Adrenal gland (tissue), 5 donors: ENCODE measurements at regions not wholly inside any gene's neighbourhood (a gene's known extent, or its start where the extent isn't known, plus 50 kb on each side); places are given as distances from the start of the nearest gene placed in this dataset.

Experiments used
- POLR2A ChIP-seq, 2 donors: fragments of 450-650 bp; IDR thresholded peaks; one replicate each; pipeline ENCODE4 v1.6.1; 2017; ENCODE audit warnings: antibody characterized with exemption in 2 of 2, mild to moderate bottlenecking in 2 of 2, moderate library complexity in 1 of 2
- TF ChIP-seq, protein P1 (sequence below), 6 experiments: fragments of 450-650 bp in 4 of 6; fragments of 200-600 bp in 2 of 6; sonication (generic) in 1 of 6; IDR thresholded peaks; 1 replicate in 5 of 6; 2 replicates in 1 of 6; pipeline versions ENCODE4 v1.5.1 to v1.8.0; 2016 to 2021; ENCODE audit warnings: antibody characterized with exemption in 6 of 6, mild to moderate bottlenecking in 2 of 6, moderate library complexity in 1 of 6
- donor health status: DM: no; HTN: no; CAD: no.

DNA sequence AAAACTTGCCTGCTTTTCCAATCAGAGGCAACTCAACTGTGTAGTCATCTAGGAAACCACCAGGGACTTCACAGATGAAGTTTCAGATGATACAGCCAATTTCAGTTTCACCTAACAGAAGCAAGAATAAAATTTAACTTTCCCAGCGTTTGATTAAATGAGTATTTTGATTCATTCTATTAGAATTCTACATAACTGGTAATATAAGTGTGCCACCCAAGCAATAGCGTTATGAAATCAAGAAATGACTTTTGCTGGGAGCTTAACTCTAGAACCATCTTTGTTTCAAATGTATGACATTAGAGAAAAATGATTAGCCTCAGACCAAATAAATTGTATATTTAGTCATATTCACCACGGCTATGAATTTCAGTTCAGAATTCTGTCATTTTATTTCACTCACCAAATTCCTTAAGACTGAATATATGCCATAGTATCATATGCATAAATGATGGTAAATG is 239.3 kb downstream of the NRIP1 start:
- TF ChIP-seq, protein P1, sequence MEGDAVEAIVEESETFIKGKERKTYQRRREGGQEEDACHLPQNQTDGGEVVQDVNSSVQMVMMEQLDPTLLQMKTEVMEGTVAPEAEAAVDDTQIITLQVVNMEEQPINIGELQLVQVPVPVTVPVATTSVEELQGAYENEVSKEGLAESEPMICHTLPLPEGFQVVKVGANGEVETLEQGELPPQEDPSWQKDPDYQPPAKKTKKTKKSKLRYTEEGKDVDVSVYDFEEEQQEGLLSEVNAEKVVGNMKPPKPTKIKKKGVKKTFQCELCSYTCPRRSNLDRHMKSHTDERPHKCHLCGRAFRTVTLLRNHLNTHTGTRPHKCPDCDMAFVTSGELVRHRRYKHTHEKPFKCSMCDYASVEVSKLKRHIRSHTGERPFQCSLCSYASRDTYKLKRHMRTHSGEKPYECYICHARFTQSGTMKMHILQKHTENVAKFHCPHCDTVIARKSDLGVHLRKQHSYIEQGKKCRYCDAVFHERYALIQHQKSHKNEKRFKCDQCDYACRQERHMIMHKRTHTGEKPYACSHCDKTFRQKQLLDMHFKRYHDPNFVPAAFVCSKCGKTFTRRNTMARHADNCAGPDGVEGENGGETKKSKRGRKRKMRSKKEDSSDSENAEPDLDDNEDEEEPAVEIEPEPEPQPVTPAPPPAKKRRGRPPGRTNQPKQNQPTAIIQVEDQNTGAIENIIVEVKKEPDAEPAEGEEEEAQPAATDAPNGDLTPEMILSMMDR (IDR thresholded peaks at IDR 0.05), result no peak
- TF ChIP-seq POLR2A (IDR thresholded peaks at IDR 0.05), result no peak
